ENCODE measurements at regions not wholly inside any gene's neighbourhood (a gene's known extent, or its start where the extent isn't known, plus 50 kb on each side); places are given as distances from the start of the nearest gene placed in this dataset.

DNA sequence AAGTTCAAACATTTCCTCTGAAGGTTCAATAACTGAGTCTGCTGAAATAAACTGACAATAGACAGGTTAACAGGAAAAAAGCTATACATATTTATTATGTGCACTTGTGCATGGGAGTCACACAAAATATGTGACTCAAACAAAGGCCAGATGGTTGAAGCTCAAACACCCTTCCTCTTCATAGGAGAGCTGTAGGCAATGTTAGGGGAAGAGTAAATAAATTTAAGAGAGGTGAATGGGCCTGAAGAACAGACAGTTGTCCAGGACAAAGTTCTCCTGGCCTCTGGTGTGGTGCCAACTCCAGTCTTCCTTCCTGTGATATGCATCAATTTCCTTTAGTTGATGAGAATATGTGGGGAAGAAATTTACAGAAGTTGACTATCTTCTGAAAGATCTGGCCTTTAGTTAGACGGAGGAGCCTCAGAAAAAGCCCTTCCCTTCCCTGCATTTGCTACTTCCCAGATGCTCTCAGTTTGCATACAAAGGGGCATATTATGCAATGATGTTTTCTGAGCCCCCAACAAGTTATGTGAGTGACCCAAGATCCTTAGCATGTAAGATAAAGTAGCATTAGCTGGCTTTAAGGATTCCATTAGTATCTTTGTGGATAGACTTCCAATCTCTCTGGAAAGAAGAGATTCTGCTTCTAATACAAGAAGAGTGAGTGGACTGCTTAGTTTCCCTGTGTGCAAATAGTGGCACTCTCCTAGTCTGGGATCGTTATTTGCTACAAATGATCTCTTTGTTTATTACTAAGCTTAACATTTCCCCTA lies 96.4 kb upstream of the IGSF10 start:
- TF ChIP-seq POLR2AphosphoS5 (IDR thresholded peaks at IDR 0.05; ENCODE audit: low read depth, low read length) (no peak), TCF7L2 (IDR thresholded peaks at IDR 0.05; ENCODE audit: low read depth, low read length) (no peak), SIN3A (IDR thresholded peaks at IDR 0.05; ENCODE audit: borderline replicate concordance, insufficient read depth, low read depth, low read length) (no peak)
- TF ChIP-seq, protein P1, sequence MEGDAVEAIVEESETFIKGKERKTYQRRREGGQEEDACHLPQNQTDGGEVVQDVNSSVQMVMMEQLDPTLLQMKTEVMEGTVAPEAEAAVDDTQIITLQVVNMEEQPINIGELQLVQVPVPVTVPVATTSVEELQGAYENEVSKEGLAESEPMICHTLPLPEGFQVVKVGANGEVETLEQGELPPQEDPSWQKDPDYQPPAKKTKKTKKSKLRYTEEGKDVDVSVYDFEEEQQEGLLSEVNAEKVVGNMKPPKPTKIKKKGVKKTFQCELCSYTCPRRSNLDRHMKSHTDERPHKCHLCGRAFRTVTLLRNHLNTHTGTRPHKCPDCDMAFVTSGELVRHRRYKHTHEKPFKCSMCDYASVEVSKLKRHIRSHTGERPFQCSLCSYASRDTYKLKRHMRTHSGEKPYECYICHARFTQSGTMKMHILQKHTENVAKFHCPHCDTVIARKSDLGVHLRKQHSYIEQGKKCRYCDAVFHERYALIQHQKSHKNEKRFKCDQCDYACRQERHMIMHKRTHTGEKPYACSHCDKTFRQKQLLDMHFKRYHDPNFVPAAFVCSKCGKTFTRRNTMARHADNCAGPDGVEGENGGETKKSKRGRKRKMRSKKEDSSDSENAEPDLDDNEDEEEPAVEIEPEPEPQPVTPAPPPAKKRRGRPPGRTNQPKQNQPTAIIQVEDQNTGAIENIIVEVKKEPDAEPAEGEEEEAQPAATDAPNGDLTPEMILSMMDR (IDR thresholded peaks at IDR 0.05), result no peak
